Stimulated activated CD4-positive, alpha-beta T cell treated with anti-CD3 and anti-CD28 coated beads, TNF-alpha, amount 100 ng/mL, for 1 hour (primary cell): ENCODE measurements at regions not wholly inside any gene's neighbourhood (a gene's known extent, or its start where the extent isn't known, plus 50 kb on each side); places are given as distances from the start of the nearest gene placed in this dataset.

Source experiments
- DNase-seq, 3 donors: peaks; one replicate each; pipeline ENCODE4 v3.0.0-alpha.2; 2020; ENCODE audit warnings: low read depth in 3 of 3, low spot score in 1 of 3

DNA sequence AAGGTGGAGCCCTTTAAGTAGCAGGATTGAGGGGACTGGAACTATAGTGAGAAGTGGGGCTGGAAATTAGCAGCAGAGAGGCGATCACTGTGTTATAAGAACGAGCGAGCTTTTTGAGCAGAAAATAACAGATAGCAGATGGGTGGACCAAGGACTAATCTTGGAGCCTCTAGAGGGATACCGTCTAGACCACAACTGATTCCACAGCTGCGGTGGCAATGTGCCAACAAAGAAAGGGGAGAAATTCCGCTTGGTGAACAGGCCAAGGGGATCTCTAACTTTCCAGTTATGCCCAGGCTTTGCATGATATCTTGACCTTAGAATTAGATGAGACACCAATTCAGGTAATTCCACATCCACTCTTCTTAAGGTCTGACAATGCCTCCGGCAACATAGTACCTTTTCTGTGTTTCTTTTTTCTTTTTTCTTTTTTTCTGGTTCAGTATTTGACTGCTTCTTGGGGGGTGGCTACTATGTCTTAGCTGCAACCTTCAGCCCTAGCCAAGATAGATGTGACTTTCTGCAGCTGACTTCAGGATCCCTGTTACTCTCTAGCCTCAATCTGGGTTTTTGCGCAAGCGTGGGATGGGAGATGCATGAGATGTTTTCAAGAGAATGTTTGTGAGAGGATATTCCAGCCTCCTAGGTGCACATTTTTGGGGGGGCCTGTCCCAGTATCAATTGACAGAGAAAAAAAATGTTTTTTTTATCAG lies 143.4 kb upstream of the CPSF6 start:
- DNase-seq = no peak

GRCh38 chr12:69096669-69097335 lies 142.6 kb upstream of the CPSF6 start:
- DNase-seq = no peak

GRCh38 chr12:69097619-69098368 lies 141.6 kb upstream of the CPSF6 start:
- DNase-seq = no peak

GRCh38 chr12:69099201-69099837 lies 140.1 kb upstream of the CPSF6 start:
- DNase-seq = no peak

DNA sequence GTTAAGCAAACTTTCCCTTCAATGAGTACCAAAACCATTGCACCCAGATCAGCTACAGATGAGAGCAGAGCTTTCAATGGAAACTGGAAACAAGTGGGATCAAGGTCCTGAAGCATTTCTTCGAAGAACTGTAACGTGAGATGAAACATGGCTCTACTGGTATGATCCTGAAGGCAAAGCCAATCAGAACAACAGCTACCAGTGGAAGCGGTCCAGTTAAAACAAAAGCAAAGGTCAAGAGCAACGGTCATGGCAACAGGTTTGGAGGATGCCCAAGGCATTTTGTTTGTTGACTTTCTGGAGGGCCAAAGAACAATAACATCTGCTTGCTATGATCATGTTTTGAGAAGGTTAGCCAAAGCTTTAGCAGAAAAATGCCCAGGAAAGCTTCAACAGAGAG lies 137.9 kb upstream of the CPSF6 start:
- no peak for DNase-seq

GRCh38 chr12:69102856-69103255 lies 136.5 kb upstream of the CPSF6 start:
- no peak for DNase-seq

DNA sequence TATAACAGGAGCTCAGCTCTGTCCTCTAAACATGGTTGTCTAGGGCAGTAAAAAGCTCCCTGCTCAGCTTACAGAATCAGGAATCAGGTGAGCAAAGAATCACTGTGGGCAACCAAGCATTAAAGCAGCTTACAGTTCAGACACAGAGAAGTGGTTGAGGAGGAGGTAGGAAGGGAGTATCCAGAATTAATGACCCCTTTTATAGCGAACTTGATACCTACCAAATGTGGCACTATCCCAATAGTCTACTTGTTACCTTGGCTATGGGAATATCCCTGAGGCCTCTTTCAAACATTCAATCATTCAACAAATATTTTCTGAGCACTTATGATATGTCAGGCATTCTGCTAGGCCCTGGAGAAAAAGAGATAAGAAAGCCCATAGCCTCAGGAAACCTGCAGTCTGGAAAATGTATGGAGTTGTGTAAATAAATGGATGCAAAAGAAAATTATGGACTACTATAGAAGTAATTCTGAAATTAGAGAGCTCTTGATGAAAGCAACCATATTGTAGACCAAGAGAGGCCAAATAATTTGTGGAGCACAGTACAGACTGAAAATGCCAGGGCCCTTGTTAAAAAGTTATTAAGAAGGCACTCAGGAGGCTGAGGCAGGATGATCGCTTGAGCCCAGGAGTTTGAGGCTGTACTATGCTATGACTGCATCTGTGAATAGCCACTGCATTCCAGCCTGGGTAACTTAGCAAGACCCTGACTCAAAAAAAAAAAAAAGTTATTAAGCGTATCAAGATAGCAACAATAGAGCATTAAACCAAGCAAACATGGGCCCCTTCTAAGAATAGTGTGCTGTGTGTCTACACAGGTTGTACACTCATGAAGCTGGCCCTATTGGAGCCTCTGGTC lies 134.0 kb upstream of the CPSF6 start:
- no peak for DNase-seq

DNA sequence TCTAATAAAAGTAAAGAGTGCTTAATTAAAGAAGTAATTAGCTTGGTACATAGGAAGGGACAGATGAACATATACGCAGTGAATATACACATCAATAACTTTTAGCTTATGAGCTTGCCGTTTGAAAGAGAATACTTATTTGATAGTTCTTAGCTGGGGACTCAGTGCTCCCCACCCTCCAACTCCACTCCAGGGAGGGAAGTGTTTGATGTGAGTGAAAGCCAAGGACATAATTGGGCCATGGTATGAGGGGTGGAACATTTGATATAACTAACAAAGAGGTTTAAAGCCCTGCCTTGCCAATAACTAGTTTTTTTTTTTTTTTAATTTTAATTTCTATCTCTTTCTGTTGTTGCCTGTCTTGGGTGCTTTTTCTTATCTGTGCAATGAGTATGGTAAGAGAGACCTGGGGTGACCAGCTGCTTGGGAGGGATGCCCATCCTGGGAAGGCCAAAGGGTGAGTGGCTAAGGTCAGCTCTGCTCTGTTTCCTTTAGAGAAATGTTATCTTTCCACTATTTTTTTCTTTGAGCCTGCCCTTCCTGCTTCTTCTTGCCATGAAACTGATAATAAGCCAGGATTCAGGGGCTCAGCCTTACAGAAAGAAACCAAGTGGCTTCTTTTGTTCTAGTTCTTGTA lies 132.8 kb upstream of the CPSF6 start:
- no peak for DNase-seq

DNA sequence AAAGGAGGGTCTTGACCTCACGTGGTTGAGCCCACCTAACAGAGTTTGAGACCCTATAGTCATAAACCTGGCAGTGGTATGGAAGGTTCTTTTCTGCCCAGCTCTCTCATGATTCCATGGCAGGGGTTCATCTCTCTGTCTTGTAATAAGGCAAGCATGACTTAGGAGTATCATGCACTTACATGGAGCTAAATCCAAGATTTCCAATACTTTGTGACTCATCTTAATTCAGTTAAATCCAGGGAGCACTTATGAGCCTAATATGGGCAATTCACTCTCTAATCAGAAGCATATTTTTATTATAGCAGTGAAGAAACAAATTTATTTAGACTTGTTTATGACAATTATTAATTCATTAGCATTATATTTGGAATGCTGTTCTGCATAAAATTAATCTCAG lies 131.8 kb upstream of the CPSF6 start:
- no peak for DNase-seq

- DNase-seq = no peak
Observed at GRCh38 chr12:69108037-69108436, 131.3 kb upstream of the CPSF6 start.

DNA sequence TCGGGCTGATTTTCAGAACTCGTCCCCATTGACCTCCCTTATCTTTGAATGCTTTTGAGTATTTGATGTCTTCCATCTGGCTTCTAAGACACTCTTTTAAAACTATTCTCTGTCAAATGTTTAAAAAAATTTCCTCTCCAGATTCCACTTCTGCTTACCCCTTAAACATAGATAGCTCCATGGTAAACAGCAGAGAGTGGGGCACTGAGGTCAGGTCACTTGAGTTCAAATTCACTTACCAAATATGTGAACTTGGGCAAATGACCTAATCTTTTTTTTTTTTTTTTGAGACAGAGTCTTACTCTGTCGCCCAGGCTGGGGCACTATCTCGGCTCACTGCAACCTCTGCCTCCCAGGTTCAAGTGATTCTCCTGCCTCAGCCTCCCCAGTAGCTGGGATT lies 126.8 kb upstream of the CPSF6 start:
- DNase-seq = no peak

- no peak for DNase-seq
Observed at GRCh38 chr12:69115099-69115498, 124.3 kb upstream of the CPSF6 start.

- DNase-seq = no peak
Observed at GRCh38 chr12:69115951-69116350, 123.4 kb upstream of the CPSF6 start.

DNA sequence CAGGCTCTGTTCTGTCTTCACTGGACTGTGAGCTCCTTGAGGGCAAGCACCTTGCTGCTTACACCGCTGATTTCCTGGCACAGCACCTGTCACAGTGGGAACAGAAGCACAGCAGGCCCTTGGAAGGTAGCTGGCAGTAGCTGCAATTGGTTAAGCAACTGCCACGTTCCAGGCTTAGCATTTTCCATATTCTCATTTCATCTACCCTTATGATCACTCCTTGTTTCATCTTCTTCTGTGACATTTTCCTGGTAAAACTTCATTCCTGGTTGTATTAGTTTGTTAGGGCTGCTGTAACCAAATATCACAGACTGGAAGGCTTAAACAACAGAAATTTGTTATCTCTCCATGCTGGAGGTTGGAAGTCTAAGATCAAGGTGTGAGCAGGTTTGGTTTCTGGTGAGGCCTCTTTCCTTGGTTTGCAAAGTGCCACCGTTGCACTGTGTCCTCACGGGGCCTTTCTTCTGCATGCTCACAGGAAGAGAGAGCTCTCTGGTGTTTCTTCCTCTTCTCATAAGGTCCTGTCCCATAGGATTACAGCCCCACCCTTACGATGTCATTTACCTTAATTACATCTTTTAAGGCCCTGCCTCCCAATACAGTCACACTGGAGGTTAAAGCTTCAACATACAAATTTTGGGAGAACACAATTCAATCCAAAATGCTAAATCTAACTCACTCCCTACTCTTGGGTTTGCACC lies 121.7 kb upstream of the CPSF6 start:
- DNase-seq = no peak

DNA sequence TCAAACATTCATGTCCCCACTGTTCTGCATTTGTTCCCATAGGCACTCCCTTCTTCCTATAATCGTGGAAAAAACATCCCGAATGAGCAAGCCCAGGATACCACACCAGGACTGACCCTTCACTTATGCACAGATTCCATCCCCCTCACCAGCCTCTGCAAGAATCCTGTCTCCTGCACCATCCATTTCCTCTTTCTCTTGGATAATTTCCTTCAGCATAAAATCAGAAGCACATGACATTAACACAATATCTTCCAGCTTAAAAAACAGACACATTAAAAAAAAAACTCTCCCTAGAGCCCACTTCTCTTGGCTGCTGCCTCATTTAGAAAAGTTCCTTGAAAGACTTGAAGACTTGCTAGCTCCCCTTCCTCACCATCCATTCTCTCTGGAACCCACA lies 120.9 kb upstream of the CPSF6 start:
- no peak for DNase-seq

GRCh38 chr12:69119770-69120169 lies 119.6 kb upstream of the CPSF6 start:
- no peak for DNase-seq

GRCh38 chr12:69120354-69120753 lies 119.0 kb upstream of the CPSF6 start:
- no peak for DNase-seq

DNA sequence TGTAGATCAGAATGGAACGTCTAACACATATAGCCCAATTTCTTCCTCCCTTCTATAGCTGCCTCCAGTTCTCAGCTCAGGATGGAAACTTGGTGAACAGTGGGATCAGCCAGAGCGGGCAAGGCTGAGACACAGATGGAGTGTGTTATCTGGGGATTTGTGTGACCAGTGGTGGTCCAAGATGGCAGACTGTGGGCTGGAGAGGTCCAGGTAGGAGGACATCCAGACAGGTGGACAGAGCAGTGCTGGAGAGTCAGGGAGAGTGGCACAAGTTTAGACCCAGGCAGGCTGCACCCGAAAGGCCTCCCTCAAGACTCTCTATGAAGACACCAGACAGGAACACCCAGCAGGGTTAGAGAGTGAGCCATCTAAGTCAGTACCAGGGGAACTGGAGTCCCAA lies 116.1 kb upstream of the CPSF6 start:
- no peak for DNase-seq

- no peak for DNase-seq
Observed at GRCh38 chr12:69123919-69124638, 115.3 kb upstream of the CPSF6 start.
